GM12891 (cell line): ENCODE measurements at regions not wholly inside any gene's neighbourhood (a gene's known extent, or its start where the extent isn't known, plus 50 kb on each side); places are given as distances from the start of the nearest gene placed in this dataset.

Experiments
- POLR2A ChIP-seq: IDR thresholded peaks from 2 replicates; pipeline ENCODE4 v1.6.1; 2011; ENCODE audit warnings: low read depth, low read length, control low read depth
- SPI1 ChIP-seq: IDR thresholded peaks from 2 replicates; pipeline ENCODE4 v1.6.1; 2011; ENCODE audit warnings: low read depth, low read length, control low read depth

GRCh38 chr13:90498816-90499215, 848.7 kb upstream of the MIR17HG start:
- no peak for TF ChIP-seq POLR2A
- TF ChIP-seq SPI1, result no peak
